ENCODE measurements at regions not wholly inside any gene's neighbourhood (a gene's known extent, or its start where the extent isn't known, plus 50 kb on each side); places are given as distances from the start of the nearest gene placed in this dataset.

DNA sequence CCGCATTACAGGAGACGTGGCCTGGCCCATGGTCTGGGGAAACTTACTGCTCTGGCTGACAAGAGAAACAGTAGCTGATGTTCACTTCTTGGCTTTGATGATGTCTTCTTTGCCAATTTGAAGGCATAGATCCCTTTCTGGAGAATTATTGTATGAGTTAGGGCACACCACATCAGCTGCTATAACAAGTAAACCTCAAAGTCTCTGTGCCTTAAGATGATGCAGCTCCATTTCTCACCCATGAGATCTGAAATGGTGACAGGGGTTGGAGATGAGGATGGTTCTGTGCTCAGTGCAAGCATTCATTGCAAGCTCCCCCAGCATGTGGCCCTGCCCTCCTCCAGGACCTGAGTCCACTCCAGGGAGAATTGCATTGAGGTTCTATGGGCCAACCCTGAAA, 157.4 kb downstream of the IRX5 start:
- ChIA-PET POLR2A (no interaction called here), CTCF (ENCODE audit: low intra/inter-chr PET ratio) (no interaction called here)
- H3K9me1 ChIP-seq (ENCODE audit: control insufficient read depth, insufficient read depth, low read length): no peaks in the 10 kb centered on the region
- intact Hi-C loops (cut with micrococcal nuclease): no loop called here
- peaks cover 10 to 21% of the 10 kb centered on the region in 2 experiments; a peak in 4 of 5 replicates for H3K27me3 ChIP-seq (ENCODE audit: control insufficient read depth in 2 of 2, insufficient read depth in 2 of 2, low read length in 2 of 2)
- H3K79me2 ChIP-seq (ENCODE audit: control insufficient read depth, insufficient read depth, low read length): no peaks in the 10 kb centered on the region
- no peak for FAIRE-seq
- TF ChIP-seq ZNF12 (CRISPR knock-in tag; IDR thresholded peaks at IDR 0.05): 0 out of 2 replicates have a peak, but pooled peaks have one; percentile 64
- TF ChIP-seq FOXK1 (CRISPR knock-in tag; IDR thresholded peaks at IDR 0.05; ENCODE audit: borderline replicate concordance): no peak
- no TSS peak for BruUV-seq (replicated peaks)
- no peak overlapping the region for H3K4me2 ChIP-seq (ENCODE audit: insufficient read depth, low read length)
- H3K4me1 ChIP-seq (replicated peaks in 1 of 2; ENCODE audit: control insufficient read depth in 2 of 2, insufficient read depth in 2 of 2, low read length in 2 of 2): peaks cover 0 to 4% of the 10 kb centered on the region in 2 experiments; a peak in 1 of 5 replicates
- no peak for DNase-seq (ENCODE audit: extremely low read depth in 1 of 4, low spot score in 3 of 4)
- H2AFZ ChIP-seq (ENCODE audit: low read depth, low read length): no peak overlapping the region
- no peaks in the 10 kb centered on the region for H3K9me3 ChIP-seq (replicated peaks; ENCODE audit: control insufficient read depth, insufficient read depth, low read depth, low read length)
- in situ Hi-C loops (cut with MboI): no loop called here
- H3K27ac ChIP-seq (ENCODE audit: extremely low read depth, low read depth, low read length): no peak overlapping the region
- ATAC-seq: no peak
- H3K9ac ChIP-seq (ENCODE audit: insufficient read depth in 1 of 2, low read depth in 2 of 2, low read length in 2 of 2): no peak overlapping the region
- H3K36me3 ChIP-seq (ENCODE audit: control insufficient read depth, insufficient read depth, low read length): no peaks in the 10 kb centered on the region
- no peaks in the 10 kb centered on the region for H4K20me1 ChIP-seq (replicated peaks; ENCODE audit: control insufficient read depth, insufficient read depth, low read length)
- H3K4me3 ChIP-seq: no peak overlapping the region
- 8% methylated on average over 2 of the region's 2 CpGs for WGBS (ENCODE audit: insufficient coverage, low coverage, missing lambda C conversion rate)

DNA sequence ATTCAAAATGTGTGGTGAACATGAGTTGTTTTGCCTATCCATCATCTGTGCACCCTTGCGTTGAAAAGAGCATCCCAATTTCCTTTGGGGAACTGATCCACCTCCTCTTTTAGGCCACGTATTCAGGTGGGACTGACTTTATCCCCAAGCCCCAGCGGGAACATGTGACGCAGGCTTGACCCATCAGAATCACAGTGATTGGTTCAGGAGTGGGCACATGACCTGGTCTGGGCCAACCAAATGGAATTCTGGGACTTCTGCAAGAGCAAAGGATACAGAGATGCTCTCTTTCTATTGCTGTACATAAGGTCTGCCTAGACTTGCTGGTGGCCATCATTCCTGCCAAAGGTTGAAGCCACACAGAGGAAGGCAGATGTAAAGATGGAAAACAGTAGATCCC, 158.9 kb downstream of the IRX5 start:
- Histone ChIP-seq H3K9me1 (ENCODE audit: control insufficient read depth, insufficient read depth, low read length) (no peaks in the 10 kb centered on the region), H2AFZ (ENCODE audit: low read depth, low read length) (no peak overlapping the region), H4K20me1 (replicated peaks; ENCODE audit: control insufficient read depth, insufficient read depth, low read length) (no peaks in the 10 kb centered on the region), H3K4me3 (no peak overlapping the region), H3K9ac (ENCODE audit: insufficient read depth in 1 of 2, low read depth in 2 of 2, low read length in 2 of 2) (no peak overlapping the region), H3K4me2 (ENCODE audit: insufficient read depth, low read length) (no peak overlapping the region), H3K9me3 (replicated peaks; ENCODE audit: control insufficient read depth, insufficient read depth, low read depth, low read length) (no peaks in the 10 kb centered on the region), H3K4me1 (replicated peaks in 1 of 2; ENCODE audit: control insufficient read depth in 2 of 2, insufficient read depth in 2 of 2, low read length in 2 of 2) (peaks cover 0 to 4% of the 10 kb centered on the region in 2 experiments; a peak in 1 of 5 replicates), H3K36me3 (ENCODE audit: control insufficient read depth, insufficient read depth, low read length) (no peaks in the 10 kb centered on the region), H3K79me2 (ENCODE audit: control insufficient read depth, insufficient read depth, low read length) (no peaks in the 10 kb centered on the region), H3K27ac (ENCODE audit: extremely low read depth, low read depth, low read length) (no peak overlapping the region), H3K27me3 (ENCODE audit: control insufficient read depth in 2 of 2, insufficient read depth in 2 of 2, low read length in 2 of 2) (peaks cover under 1 to 13% of the 10 kb centered on the region in 2 experiments; a peak in 4 of 5 replicates)
- POLR2A ChIA-PET: no interaction called here
- ATAC-seq (no peak), FAIRE-seq (no peak), DNase-seq (ENCODE audit: extremely low read depth in 1 of 4, low spot score in 3 of 4) (no peak)
- intact Hi-C loops (cut with micrococcal nuclease): no loop called here
- BruUV-seq (replicated peaks): no TSS peak
- TF ChIP-seq, protein P1, sequence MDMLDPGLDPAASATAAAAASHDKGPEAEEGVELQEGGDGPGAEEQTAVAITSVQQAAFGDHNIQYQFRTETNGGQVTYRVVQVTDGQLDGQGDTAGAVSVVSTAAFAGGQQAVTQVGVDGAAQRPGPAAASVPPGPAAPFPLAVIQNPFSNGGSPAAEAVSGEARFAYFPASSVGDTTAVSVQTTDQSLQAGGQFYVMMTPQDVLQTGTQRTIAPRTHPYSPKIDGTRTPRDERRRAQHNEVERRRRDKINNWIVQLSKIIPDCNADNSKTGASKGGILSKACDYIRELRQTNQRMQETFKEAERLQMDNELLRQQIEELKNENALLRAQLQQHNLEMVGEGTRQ (CRISPR knock-in tag; IDR thresholded peaks at IDR 0.05): peak; percentile 75
- TF ChIP-seq, protein P2, sequence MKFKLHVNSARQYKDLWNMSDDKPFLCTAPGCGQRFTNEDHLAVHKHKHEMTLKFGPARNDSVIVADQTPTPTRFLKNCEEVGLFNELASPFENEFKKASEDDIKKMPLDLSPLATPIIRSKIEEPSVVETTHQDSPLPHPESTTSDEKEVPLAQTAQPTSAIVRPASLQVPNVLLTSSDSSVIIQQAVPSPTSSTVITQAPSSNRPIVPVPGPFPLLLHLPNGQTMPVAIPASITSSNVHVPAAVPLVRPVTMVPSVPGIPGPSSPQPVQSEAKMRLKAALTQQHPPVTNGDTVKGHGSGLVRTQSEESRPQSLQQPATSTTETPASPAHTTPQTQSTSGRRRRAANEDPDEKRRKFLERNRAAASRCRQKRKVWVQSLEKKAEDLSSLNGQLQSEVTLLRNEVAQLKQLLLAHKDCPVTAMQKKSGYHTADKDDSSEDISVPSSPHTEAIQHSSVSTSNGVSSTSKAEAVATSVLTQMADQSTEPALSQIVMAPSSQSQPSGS (CRISPR knock-in tag; IDR thresholded peaks at IDR 0.05): no peak
- TF ChIP-seq RAD51 (IDR thresholded peaks at IDR 0.05; ENCODE audit: borderline replicate concordance, low read depth): peak; percentile 31; the same call in 1 of the 2 replicates
- TF ChIP-seq, protein P3, sequence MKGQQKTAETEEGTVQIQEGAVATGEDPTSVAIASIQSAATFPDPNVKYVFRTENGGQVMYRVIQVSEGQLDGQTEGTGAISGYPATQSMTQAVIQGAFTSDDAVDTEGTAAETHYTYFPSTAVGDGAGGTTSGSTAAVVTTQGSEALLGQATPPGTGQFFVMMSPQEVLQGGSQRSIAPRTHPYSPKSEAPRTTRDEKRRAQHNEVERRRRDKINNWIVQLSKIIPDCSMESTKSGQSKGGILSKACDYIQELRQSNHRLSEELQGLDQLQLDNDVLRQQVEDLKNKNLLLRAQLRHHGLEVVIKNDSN (CRISPR knock-in tag; IDR thresholded peaks at IDR 0.05): peak; percentile 54
- TF ChIP-seq POLR2AphosphoS5 (IDR thresholded peaks at IDR 0.05; ENCODE audit: control insufficient read depth, insufficient read depth, low read depth, low read length): no peak
- CTCF ChIA-PET (ENCODE audit: low intra/inter-chr PET ratio): no interaction called here
- 0% methylated on average over 4 of the region's 4 CpGs for WGBS (ENCODE audit: insufficient coverage, low coverage, missing lambda C conversion rate)
- in situ Hi-C loops (cut with MboI): no loop called here

Measured in K562 (cell line).